ENCODE measurements at regions not wholly inside any gene's neighbourhood (a gene's known extent, or its start where the extent isn't known, plus 50 kb on each side); places are given as distances from the start of the nearest gene placed in this dataset.
"Not testable (repeated sequence)": the region's sequence is repeated elsewhere in the genome, so short reads cannot be mapped to it uniquely, and the experiment has no call there.

- DNase-seq (ENCODE audit: low spot score), result no peak
These were observed 68.1 kb upstream of the IFFO2 start for GRCh38 chr1:19024532-19024931.

GRCh38 chr1:19023787-19024186 lies 67.3 kb upstream of the IFFO2 start:
- no peak for DNase-seq (ENCODE audit: low spot score)

GRCh38 chr1:19021845-19022244 lies 65.4 kb upstream of the IFFO2 start:
- no peak for DNase-seq (ENCODE audit: low spot score)

GRCh38 chr1:19019288-19019687 lies 62.8 kb upstream of the IFFO2 start:
- DNase-seq (ENCODE audit: low spot score), result not testable (repeated sequence)

GRCh38 chr1:19015476-19015875 lies 59.0 kb upstream of the IFFO2 start:
- DNase-seq (ENCODE audit: low spot score), result no peak

- no peak for DNase-seq (ENCODE audit: low spot score)
These were observed 58.3 kb upstream of the IFFO2 start for GRCh38 chr1:19014765-19015164.

- DNase-seq (ENCODE audit: low spot score), result peak; percentile 70
These were observed 57.5 kb upstream of the IFFO2 start for GRCh38 chr1:19013826-19014548.

GRCh38 chr1:19011845-19012231 lies 55.4 kb upstream of the IFFO2 start:
- DNase-seq (ENCODE audit: low spot score), result no peak

GRCh38 chr1:19010995-19011844 lies 54.7 kb upstream of the IFFO2 start:
- DNase-seq (ENCODE audit: low spot score), result peak; percentile 83

GRCh38 chr1:19010503-19010902 lies 54.0 kb upstream of the IFFO2 start:
- no peak for DNase-seq (ENCODE audit: low spot score)

- DNase-seq (ENCODE audit: low spot score), result no peak
These were observed 53.4 kb upstream of the IFFO2 start for GRCh38 chr1:19009882-19010321.

GRCh38 chr1:19009126-19009881 lies 52.8 kb upstream of the IFFO2 start:
- no peak for DNase-seq (ENCODE audit: low spot score)

GRCh38 chr1:19007491-19008441 lies 51.3 kb upstream of the IFFO2 start:
- no peak for DNase-seq (ENCODE audit: low spot score)

GRCh38 chr1:19006837-19007271 lies 50.4 kb upstream of the IFFO2 start:
- peak; percentile 34 for DNase-seq (ENCODE audit: low spot score)

Data from mucosa of gallbladder (tissue), 1 donor.